ENCODE measurements at regions not wholly inside any gene's neighbourhood (a gene's known extent, or its start where the extent isn't known, plus 50 kb on each side); places are given as distances from the start of the nearest gene placed in this dataset.

DNA sequence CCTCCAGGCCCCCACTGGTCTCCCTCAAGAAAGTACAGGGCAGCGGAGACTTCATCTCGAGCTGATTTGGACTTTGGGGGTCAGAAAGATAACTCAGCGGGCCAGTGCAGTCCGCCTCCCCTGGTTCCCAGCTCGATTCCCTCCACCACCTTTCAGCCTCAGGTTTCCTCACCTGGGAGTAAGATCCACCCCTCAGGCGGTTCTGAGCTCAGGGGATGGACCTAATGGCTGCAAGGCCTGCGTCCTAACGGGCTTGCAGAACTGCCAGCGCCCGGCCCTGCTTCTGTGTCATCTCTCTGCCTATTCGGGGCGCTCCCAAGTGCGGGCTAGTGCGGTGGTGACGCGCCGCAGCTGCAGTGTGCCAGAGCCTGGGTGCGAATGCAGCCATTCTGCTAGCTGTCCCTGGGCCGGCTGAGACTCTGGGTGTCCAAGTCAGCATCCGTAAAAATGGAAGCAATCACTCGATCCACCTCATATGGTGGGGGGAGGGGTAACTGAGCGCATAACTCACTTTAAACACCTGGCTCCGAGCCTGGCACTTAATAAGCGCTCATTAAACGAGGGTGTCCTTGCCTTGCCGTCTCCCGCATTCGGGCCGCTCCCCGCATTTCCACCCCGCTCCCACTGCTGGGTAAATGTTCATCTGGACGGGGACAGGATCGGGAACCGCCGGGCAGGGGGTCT, 129.6 kb upstream of the LHX1 start:
- no peak for TF ChIP-seq POLR2A (IDR thresholded peaks at IDR 0.05)
- TF ChIP-seq, protein P1, sequence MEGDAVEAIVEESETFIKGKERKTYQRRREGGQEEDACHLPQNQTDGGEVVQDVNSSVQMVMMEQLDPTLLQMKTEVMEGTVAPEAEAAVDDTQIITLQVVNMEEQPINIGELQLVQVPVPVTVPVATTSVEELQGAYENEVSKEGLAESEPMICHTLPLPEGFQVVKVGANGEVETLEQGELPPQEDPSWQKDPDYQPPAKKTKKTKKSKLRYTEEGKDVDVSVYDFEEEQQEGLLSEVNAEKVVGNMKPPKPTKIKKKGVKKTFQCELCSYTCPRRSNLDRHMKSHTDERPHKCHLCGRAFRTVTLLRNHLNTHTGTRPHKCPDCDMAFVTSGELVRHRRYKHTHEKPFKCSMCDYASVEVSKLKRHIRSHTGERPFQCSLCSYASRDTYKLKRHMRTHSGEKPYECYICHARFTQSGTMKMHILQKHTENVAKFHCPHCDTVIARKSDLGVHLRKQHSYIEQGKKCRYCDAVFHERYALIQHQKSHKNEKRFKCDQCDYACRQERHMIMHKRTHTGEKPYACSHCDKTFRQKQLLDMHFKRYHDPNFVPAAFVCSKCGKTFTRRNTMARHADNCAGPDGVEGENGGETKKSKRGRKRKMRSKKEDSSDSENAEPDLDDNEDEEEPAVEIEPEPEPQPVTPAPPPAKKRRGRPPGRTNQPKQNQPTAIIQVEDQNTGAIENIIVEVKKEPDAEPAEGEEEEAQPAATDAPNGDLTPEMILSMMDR (IDR thresholded peaks at IDR 0.05) = no peak
- intact Hi-C loops (cut with DNase I; ENCODE audit: low total_unique reads) = no loop called here
- DNase-seq (ENCODE audit: low spot score in 2 of 2) = peak in 1 of 2 donors; percentile 74
- H3K4me3 ChIP-seq (ENCODE audit: low read depth, poor library complexity, severe bottlenecking) = no peak overlapping the region
- 18 to 23% methylated on average over 31 to 35 of the region's 35 CpGs for WGBS, 2 donors

DNA sequence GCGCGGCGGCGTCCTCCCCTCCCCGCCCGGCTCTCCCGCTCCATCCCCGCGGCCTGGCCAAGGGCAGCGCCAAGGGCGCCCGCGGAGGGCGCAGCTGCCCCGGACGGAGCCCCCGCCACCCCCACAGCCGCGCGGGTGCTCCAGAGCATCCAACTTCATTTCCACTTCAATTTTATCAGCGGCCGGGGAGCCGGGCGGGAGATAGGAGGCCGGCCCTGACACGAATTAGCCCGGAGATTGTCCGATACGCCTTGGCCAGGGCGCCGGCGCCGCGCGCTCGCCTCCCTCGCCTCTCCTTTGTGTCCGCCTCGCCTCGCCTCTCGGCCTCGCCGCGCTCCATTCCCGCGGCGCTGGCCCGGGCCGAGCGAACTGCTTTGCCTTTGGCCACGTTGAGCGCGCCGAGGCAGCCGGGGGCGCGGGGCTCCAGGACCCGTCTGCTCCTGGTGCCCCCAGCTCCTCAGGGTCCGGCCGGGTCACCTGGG, 129.1 kb upstream of the LHX1 start:
- DNase-seq (ENCODE audit: low spot score in 2 of 2) = peak in 1 of 2 donors; percentile 46
- intact Hi-C loops (cut with DNase I; ENCODE audit: low total_unique reads) = no loop called here
- TF ChIP-seq, protein P1 (IDR thresholded peaks at IDR 0.05) = no peak
- no peak for TF ChIP-seq POLR2A (IDR thresholded peaks at IDR 0.05)
- no peak overlapping the region for H3K4me3 ChIP-seq (ENCODE audit: low read depth, poor library complexity, severe bottlenecking)
- WGBS, 2 donors = 1 to 2% methylated on average over 26 to 45 of the region's 60 CpGs

DNA sequence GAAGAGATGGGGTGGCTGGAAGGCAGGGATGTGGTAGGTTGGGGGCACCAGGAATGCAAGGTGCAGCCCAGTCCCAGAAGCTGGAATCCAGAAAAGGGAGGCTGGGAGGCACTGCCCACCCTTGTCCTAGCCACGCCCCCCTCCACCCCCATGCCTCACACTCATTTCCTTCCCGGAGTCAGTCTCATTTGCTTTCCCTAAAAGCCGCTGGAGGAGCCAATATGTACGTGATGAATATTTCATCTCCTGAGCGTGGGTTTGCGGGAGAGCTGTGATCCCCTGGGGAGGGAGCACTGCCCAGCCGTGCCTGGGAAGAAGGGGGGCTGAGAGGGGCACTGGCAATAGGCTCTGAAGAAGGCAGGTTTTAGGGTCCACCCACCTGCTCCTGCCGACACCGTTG, 124.5 kb upstream of the LHX1 start:
- TF ChIP-seq, protein P1 (IDR thresholded peaks at IDR 0.05) = no peak
- TF ChIP-seq POLR2A (IDR thresholded peaks at IDR 0.05) = no peak
- H3K4me3 ChIP-seq (ENCODE audit: low read depth, poor library complexity, severe bottlenecking) = no peak overlapping the region
- 4% methylated on average over 9 of the region's 9 CpGs for WGBS, 2 donors
- DNase-seq (ENCODE audit: low spot score in 2 of 2) = no peak
- intact Hi-C loops (cut with DNase I; ENCODE audit: low total_unique reads) = no loop called here

DNA sequence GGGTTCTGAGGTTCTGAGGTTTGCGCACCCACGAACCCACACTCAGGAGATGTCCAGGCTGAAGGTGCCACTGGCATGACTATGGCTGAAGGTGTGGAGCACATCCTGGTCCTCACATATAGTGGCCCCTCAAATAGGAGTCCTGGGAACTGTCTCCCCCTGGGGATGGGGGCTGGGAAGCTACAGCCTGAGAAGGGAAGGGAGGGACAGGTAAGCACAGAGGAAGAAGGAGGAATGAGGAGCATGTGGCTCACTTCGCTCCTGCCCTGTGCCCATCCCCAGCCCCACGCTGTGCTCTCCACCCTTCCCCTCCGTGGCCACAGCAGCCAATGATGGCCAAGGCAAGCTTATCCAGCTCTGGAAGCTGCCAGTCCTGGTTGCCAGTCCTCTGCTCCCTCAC, 123.9 kb upstream of the LHX1 start:
- WGBS, 2 donors = 50 to 53% methylated on average over 5 of the region's 5 CpGs
- no peak overlapping the region for H3K4me3 ChIP-seq (ENCODE audit: low read depth, poor library complexity, severe bottlenecking)
- intact Hi-C loops (cut with DNase I; ENCODE audit: low total_unique reads) = no loop called here
- no peak for TF ChIP-seq POLR2A (IDR thresholded peaks at IDR 0.05)
- TF ChIP-seq, protein P1 (IDR thresholded peaks at IDR 0.05) = no peak
- DNase-seq (ENCODE audit: low spot score in 2 of 2) = no peak

DNA sequence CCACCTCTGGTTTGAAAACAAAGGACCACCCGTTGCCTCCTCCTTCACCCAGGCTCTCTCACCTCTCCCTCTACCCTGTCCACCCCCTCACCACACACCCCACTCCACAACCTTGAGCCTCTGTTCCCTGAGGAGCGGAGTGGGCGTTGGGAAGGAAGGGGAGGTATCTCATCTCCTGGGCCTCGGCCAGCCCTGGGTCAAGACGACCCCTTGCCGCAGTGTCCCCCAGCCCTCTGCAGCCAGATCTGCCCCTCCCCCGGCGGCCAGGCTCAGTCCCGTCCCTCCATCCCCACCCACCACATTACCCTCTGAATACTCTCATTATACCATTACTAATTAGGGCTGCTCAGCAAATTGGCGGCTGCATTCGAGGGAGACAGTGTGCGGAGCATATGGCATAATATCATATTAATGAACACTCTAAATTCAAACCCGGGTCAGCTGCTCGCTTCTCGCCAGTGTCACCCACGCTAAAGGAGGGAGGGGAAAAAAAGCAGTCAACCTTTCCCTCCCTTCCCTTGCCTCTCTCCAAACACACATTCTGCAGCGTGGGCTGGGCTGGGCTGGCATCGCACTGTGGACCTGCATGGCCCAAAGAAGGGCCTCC, 123.2 kb upstream of the LHX1 start:
- DNase-seq (ENCODE audit: low spot score in 2 of 2) = no peak
- WGBS, 2 donors = 33 to 36% methylated on average over 18 of the region's 18 CpGs
- no peak overlapping the region for H3K4me3 ChIP-seq (ENCODE audit: low read depth, poor library complexity, severe bottlenecking)
- intact Hi-C loops (cut with DNase I; ENCODE audit: low total_unique reads) = no loop called here
- TF ChIP-seq, protein P1 (IDR thresholded peaks at IDR 0.05) = no peak
- TF ChIP-seq POLR2A (IDR thresholded peaks at IDR 0.05) = no peak
